ENCODE measurements at regions not wholly inside any gene's neighbourhood (a gene's known extent, or its start where the extent isn't known, plus 50 kb on each side); places are given as distances from the start of the nearest gene placed in this dataset.
"Not testable (repeated sequence)": the region's sequence is repeated elsewhere in the genome, so short reads cannot be mapped to it uniquely, and the experiment has no call there.

DNA sequence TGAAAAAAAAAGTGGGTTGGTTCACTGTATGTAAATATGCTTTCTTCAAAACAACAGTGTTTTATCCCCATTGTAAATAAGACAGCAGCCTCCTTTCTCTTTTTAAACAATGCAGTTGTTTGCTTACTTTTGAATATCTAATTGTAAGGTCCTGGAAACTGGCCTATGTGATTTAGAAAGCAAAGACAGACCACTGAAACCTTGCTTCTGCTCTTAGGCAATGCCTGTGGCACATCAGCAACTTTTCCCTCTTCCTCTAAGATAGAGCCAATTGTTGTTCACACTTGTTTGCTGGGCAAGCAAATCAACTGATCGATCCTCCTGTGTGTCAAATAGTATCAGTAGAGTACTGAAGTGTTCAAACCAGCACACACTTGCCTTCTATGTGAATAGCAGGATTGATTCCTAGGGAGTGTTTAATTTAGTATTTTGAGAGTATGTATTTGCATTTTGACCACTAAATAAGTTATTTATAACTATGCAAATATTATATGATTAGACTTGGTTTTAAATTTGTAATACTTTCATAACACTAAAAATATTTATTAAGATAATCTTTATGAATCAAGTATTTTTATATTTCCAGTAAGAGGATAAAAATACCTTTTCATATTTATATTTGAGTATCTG, 55.4 kb upstream of the GRPR start:
- no peak for TF ChIP-seq CTCF (IDR thresholded peaks at IDR 0.05; ENCODE audit: insufficient read depth, low read length)
- DNase-seq (ENCODE audit: low read depth), result no peak
- no peak overlapping the region for H3K4me3 ChIP-seq (ENCODE audit: low read depth, low read length)

DNA sequence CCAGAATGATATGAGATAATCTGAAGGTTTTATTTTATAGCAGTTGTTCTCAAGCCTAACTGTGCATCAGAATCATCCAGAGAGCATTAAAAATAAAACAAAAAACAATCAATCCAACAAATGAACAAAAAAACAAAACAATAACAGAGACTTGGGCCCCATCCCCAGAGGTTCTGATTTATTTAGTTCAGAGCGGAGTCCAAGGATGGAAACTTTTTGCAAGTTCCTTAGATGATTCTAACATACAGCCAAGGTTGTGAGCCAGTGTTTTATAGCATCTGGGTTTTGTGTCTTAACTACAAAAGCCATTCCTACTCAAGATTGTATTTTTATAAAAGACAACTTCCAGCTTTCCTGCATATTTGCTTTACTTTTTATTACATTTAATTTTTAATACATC, 59.4 kb upstream of the GRPR start:
- TF ChIP-seq CTCF (IDR thresholded peaks at IDR 0.05; ENCODE audit: insufficient read depth, low read length), result no peak
- H3K4me3 ChIP-seq (ENCODE audit: low read depth, low read length), result no peak overlapping the region
- DNase-seq (ENCODE audit: low read depth), result no peak

- no peak overlapping the region for H3K4me3 ChIP-seq (ENCODE audit: low read depth, low read length)
- no peak for TF ChIP-seq CTCF (IDR thresholded peaks at IDR 0.05; ENCODE audit: insufficient read depth, low read length)
- DNase-seq (ENCODE audit: low read depth), result no peak
Measured at GRCh38 chrX:16063141-16063540, 60.2 kb upstream of the GRPR start.

- DNase-seq (ENCODE audit: low read depth), result no peak
- no peak for TF ChIP-seq CTCF (IDR thresholded peaks at IDR 0.05; ENCODE audit: insufficient read depth, low read length)
- H3K4me3 ChIP-seq (ENCODE audit: low read depth, low read length), result no peak overlapping the region
Measured at GRCh38 chrX:16061296-16061695, 62.1 kb upstream of the GRPR start.

- no peak for DNase-seq (ENCODE audit: low read depth)
- H3K4me3 ChIP-seq (ENCODE audit: low read depth, low read length), result no peak overlapping the region
- no peak for TF ChIP-seq CTCF (IDR thresholded peaks at IDR 0.05; ENCODE audit: insufficient read depth, low read length)
Measured at GRCh38 chrX:16060252-16060651, 63.1 kb upstream of the GRPR start.

- H3K4me3 ChIP-seq (ENCODE audit: low read depth, low read length); DNase-seq (ENCODE audit: low read depth): not testable (repeated sequence)
Measured at GRCh38 chrX:16049126-16049525, 74.2 kb upstream of the GRPR start.

DNA sequence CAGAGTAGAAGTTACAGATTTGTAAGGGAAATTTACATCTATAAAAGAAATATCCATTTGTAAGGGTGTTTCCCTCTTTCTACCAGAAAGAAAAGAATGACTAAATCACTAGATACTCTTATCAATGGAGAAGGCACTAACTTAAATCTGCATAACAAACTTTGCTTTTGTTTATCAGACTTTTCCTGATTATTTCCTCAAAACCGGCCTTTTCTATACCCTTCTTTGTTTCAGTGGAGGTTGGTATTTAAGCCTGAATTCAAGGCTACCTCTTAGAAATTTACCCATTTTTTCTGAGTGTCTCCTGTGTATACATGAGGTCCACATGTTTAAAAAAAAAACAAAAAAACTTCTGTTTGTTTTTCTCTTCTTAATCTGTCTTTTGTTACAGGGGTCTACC, 80.4 kb upstream of the GRPR start:
- TF ChIP-seq CTCF (IDR thresholded peaks at IDR 0.05; ENCODE audit: insufficient read depth, low read length), result no peak
- DNase-seq (ENCODE audit: low read depth), result no peak
- no peak overlapping the region for H3K4me3 ChIP-seq (ENCODE audit: low read depth, low read length)

Measured in fibroblast of the aortic adventitia (primary cell).